DND-41 (cell line): ENCODE measurements at regions not wholly inside any gene's neighbourhood (a gene's known extent, or its start where the extent isn't known, plus 50 kb on each side); places are given as distances from the start of the nearest gene placed in this dataset.

Source experiments
- ATAC-seq: fragments of 200-7000 bp; cut with Tn5 transposase; 3 replicates; pipeline ENCODE4 v1.9.1; 2021; ENCODE audit warnings: low read depth; ENCODE audit not compliant: insufficient read depth
- DNase-seq: peaks from one replicate; pipeline ENCODE4 v3.0.0-alpha.2; 2020
- H2AFZ ChIP-seq: 2 replicates; pipeline ENCODE4 v1.6.0; 2012; ENCODE audit warnings: low read depth, low read length
- H3K27ac ChIP-seq: 2 replicates; pipeline ENCODE4 v1.5.1; 2012; ENCODE audit warnings: low read length, inconsistent platforms
- H3K27me3 ChIP-seq: fragments of 200-600 bp; sonication (generic); 2 replicates; pipeline ENCODE4 v1.6.0; 2012; ENCODE audit warnings: low read length, mild to moderate bottlenecking, inconsistent platforms; ENCODE audit not compliant: insufficient read depth, poor library complexity
- H3K36me3 ChIP-seq: 2 replicates; pipeline ENCODE4 v1.5.1; 2012; ENCODE audit warnings: low read length, inconsistent platforms; ENCODE audit not compliant: insufficient read depth
- H3K4me1 ChIP-seq: 2 replicates; pipeline ENCODE4 v1.5.1; 2012; ENCODE audit warnings: mild to moderate bottlenecking, low read length; ENCODE audit not compliant: insufficient read depth
- H3K4me2 ChIP-seq: 2 replicates; pipeline ENCODE4 v1.6.0; 2012; ENCODE audit warnings: mild to moderate bottlenecking, moderate library complexity, low read length, inconsistent platforms; ENCODE audit not compliant: insufficient read depth
- H3K4me3 ChIP-seq, 2 experiments: fragments of 200-600 bp in 1 of 2; shearing (Covaris generic) in 1 of 2; 2 replicates each; pipeline ENCODE4 v1.5.1; 2012 to 2016; ENCODE audit warnings: inconsistent platforms in 2 of 2, low read length in 2 of 2, mild to moderate bottlenecking in 2 of 2, low read depth in 1 of 2, moderate library complexity in 1 of 2
- H3K79me2 ChIP-seq: 2 replicates; pipeline ENCODE4 v1.6.0; 2012; ENCODE audit warnings: low read length, inconsistent platforms; ENCODE audit not compliant: insufficient read depth
- H3K9ac ChIP-seq: 2 replicates; pipeline ENCODE4 v1.6.0; 2012; ENCODE audit warnings: low read depth, mild to moderate bottlenecking, inconsistent platforms, low read length, moderate library complexity
- H3K9me3 ChIP-seq: 2 replicates; pipeline ENCODE4 v1.5.1; 2012; ENCODE audit warnings: low read length, moderate library complexity, mild to moderate bottlenecking, inconsistent platforms; ENCODE audit not compliant: insufficient read depth, severe bottlenecking
- H4K20me1 ChIP-seq: 2 replicates; pipeline ENCODE4 v1.6.0; 2012; ENCODE audit warnings: low read length; ENCODE audit not compliant: insufficient read depth
- EZH2 ChIP-seq: IDR thresholded peaks from 3 replicates; pipeline ENCODE4 v1.6.1; 2012; ENCODE audit warnings: borderline replicate concordance, low read depth, mild to moderate bottlenecking, moderate library complexity, low read length, inconsistent platforms; ENCODE audit not compliant: severe bottlenecking
- TF ChIP-seq, protein P1 (sequence below): IDR thresholded peaks from 2 replicates; pipeline ENCODE4 v1.5.1; 2012; ENCODE audit warnings: borderline replicate concordance, low read length, moderate library complexity, mild to moderate bottlenecking; ENCODE audit not compliant: poor library complexity, severe bottlenecking; ENCODE audit errors: extremely low read depth

DNA sequence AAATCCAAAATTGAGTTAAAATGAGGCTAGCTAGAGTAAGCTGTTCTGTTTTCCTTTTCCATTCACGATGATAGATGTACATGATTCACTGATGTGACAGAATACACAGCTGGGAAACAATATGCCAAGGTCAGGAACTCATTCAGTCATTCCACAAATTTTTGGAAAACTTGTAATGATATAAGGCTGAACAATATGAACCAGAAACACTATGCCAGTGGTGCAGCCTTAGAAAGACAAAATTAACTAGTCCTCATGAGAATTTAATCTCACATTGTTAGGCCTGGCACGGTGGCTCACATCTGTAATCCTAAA, 50.0 kb upstream of the NDST3 start:
- Histone ChIP-seq H3K9ac (peak overlapping the region; percentile 63), H3K9me3 (peaks cover 10% of the 10 kb centered on the region), H3K27me3 (no peaks in the 10 kb centered on the region)

More for the DNA sequence above, 50.0 kb upstream of the NDST3 start:
- Histone ChIP-seq H3K4me3 (peak overlapping the region in 1 of 2 experiments; percentile 45; a peak in 2 of 4 replicates), H3K36me3 (no peaks in the 10 kb centered on the region; the same call in 1 of the 2 replicates), H3K27ac (peak overlapping the region; percentile 100), H3K4me1 (peaks cover 69% of the 10 kb centered on the region), H3K4me2 (peak overlapping the region; percentile 63), H2AFZ (peak overlapping the region; percentile 66), H3K79me2 (no peaks in the 10 kb centered on the region), H4K20me1 (no peaks in the 10 kb centered on the region)
- ATAC-seq (no peak), DNase-seq (no peak)
- TF ChIP-seq EZH2: no peak
- TF ChIP-seq, protein P1, sequence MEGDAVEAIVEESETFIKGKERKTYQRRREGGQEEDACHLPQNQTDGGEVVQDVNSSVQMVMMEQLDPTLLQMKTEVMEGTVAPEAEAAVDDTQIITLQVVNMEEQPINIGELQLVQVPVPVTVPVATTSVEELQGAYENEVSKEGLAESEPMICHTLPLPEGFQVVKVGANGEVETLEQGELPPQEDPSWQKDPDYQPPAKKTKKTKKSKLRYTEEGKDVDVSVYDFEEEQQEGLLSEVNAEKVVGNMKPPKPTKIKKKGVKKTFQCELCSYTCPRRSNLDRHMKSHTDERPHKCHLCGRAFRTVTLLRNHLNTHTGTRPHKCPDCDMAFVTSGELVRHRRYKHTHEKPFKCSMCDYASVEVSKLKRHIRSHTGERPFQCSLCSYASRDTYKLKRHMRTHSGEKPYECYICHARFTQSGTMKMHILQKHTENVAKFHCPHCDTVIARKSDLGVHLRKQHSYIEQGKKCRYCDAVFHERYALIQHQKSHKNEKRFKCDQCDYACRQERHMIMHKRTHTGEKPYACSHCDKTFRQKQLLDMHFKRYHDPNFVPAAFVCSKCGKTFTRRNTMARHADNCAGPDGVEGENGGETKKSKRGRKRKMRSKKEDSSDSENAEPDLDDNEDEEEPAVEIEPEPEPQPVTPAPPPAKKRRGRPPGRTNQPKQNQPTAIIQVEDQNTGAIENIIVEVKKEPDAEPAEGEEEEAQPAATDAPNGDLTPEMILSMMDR: no peak
